H1 (cell line): ENCODE measurements at regions not wholly inside any gene's neighbourhood (a gene's known extent, or its start where the extent isn't known, plus 50 kb on each side); places are given as distances from the start of the nearest gene placed in this dataset.

Source experiments
- TF ChIP-seq, protein P1 (sequence below): fragments of 300-600 bp; sonication (generic); IDR thresholded peaks from 2 replicates; pipeline ENCODE4 v1.7.1; 2012; ENCODE audit warnings: low read length, moderate library complexity, mild to moderate bottlenecking, inconsistent platforms; ENCODE audit not compliant: insufficient replicate concordance

DNA sequence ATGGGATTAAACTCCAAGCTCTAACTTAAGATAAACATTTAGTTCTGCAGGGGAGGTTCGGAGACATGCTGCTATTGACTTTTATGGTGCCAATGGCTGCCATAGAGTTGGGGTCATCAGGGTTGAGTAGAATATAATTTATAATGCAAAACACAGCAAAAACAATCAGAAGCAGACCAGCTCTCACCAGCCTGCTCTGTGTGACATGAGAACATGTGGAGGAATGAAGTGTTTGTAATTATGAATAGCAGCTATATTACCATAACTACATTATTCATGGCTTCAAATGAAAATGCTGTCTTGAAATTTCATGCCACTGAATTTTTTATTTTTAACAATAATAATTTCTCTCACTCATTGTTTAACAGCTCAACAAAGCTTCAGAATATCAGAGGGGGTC lies 645.6 kb upstream of the CDH8 start (continued):
- TF ChIP-seq, protein P1, sequence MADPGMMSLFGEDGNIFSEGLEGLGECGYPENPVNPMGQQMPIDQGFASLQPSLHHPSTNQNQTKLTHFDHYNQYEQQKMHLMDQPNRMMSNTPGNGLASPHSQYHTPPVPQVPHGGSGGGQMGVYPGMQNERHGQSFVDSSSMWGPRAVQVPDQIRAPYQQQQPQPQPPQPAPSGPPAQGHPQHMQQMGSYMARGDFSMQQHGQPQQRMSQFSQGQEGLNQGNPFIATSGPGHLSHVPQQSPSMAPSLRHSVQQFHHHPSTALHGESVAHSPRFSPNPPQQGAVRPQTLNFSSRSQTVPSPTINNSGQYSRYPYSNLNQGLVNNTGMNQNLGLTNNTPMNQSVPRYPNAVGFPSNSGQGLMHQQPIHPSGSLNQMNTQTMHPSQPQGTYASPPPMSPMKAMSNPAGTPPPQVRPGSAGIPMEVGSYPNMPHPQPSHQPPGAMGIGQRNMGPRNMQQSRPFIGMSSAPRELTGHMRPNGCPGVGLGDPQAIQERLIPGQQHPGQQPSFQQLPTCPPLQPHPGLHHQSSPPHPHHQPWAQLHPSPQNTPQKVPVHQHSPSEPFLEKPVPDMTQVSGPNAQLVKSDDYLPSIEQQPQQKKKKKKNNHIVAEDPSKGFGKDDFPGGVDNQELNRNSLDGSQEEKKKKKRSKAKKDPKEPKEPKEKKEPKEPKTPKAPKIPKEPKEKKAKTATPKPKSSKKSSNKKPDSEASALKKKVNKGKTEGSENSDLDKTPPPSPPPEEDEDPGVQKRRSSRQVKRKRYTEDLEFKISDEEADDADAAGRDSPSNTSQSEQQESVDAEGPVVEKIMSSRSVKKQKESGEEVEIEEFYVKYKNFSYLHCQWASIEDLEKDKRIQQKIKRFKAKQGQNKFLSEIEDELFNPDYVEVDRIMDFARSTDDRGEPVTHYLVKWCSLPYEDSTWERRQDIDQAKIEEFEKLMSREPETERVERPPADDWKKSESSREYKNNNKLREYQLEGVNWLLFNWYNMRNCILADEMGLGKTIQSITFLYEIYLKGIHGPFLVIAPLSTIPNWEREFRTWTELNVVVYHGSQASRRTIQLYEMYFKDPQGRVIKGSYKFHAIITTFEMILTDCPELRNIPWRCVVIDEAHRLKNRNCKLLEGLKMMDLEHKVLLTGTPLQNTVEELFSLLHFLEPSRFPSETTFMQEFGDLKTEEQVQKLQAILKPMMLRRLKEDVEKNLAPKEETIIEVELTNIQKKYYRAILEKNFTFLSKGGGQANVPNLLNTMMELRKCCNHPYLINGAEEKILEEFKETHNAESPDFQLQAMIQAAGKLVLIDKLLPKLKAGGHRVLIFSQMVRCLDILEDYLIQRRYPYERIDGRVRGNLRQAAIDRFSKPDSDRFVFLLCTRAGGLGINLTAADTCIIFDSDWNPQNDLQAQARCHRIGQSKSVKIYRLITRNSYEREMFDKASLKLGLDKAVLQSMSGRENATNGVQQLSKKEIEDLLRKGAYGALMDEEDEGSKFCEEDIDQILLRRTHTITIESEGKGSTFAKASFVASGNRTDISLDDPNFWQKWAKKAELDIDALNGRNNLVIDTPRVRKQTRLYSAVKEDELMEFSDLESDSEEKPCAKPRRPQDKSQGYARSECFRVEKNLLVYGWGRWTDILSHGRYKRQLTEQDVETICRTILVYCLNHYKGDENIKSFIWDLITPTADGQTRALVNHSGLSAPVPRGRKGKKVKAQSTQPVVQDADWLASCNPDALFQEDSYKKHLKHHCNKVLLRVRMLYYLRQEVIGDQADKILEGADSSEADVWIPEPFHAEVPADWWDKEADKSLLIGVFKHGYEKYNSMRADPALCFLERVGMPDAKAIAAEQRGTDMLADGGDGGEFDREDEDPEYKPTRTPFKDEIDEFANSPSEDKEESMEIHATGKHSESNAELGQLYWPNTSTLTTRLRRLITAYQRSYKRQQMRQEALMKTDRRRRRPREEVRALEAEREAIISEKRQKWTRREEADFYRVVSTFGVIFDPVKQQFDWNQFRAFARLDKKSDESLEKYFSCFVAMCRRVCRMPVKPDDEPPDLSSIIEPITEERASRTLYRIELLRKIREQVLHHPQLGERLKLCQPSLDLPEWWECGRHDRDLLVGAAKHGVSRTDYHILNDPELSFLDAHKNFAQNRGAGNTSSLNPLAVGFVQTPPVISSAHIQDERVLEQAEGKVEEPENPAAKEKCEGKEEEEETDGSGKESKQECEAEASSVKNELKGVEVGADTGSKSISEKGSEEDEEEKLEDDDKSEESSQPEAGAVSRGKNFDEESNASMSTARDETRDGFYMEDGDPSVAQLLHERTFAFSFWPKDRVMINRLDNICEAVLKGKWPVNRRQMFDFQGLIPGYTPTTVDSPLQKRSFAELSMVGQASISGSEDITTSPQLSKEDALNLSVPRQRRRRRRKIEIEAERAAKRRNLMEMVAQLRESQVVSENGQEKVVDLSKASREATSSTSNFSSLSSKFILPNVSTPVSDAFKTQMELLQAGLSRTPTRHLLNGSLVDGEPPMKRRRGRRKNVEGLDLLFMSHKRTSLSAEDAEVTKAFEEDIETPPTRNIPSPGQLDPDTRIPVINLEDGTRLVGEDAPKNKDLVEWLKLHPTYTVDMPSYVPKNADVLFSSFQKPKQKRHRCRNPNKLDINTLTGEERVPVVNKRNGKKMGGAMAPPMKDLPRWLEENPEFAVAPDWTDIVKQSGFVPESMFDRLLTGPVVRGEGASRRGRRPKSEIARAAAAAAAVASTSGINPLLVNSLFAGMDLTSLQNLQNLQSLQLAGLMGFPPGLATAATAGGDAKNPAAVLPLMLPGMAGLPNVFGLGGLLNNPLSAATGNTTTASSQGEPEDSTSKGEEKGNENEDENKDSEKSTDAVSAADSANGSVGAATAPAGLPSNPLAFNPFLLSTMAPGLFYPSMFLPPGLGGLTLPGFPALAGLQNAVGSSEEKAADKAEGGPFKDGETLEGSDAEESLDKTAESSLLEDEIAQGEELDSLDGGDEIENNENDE = no peak
